ENCODE measurements at regions not wholly inside any gene's neighbourhood (a gene's known extent, or its start where the extent isn't known, plus 50 kb on each side); places are given as distances from the start of the nearest gene placed in this dataset.

- no peak for DNase-seq (ENCODE audit: low spot score)
These were observed 507.0 kb downstream of the SNAPC1 start for GRCh38 chr14:62269204-62269603.

GRCh38 chr14:62270236-62270635 is 508.0 kb downstream of the SNAPC1 start:
- DNase-seq (ENCODE audit: low spot score), result no peak

DNA sequence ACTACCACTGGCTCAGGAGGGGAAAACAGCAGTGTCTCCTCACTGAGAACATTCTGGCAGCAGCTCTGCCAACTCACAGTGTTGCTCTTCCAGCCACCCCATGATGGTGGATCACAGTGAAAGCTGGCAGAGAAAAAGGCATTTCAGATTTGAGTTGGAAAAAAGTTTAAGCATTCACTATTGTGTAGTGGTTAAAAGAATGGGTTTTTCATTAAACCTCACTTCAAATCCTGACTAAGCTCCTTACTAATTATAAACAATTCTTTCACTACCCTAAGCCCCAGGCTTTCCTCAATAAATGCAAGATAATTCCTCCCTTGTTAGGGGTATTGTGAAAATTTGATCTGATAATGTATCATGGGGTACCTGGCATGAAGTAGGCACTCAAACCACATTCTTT is 518.1 kb downstream of the SNAPC1 start:
- no peak for DNase-seq (ENCODE audit: low spot score)

- DNase-seq (ENCODE audit: low spot score), result no peak
These were observed 521.6 kb downstream of the SNAPC1 start for GRCh38 chr14:62283837-62284236.

GRCh38 chr14:62289471-62289870 is 527.3 kb downstream of the SNAPC1 start:
- DNase-seq (ENCODE audit: low spot score), result no peak

- DNase-seq (ENCODE audit: low spot score), result no peak
These were observed 538.9 kb downstream of the SNAPC1 start for GRCh38 chr14:62301080-62301479.

DNA sequence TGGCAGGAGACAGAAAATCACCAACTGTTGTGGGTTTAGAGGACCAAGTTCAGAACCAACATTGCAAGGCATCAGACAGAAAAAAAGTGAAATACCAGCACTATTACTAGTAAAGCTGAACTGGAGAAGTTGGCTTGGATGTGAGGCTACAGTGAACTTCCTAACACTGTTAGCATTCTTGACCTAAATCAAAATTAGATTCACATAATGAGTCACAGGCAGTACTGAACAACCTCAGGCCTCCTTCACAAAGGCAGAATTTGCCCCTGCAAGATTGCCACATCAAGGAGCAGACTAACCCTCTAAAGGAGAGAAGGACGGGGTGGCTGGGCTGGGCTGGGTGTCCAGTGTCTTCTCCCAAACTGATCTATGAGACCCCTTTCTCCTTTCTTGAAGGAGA is 539.7 kb downstream of the SNAPC1 start:
- no peak for DNase-seq (ENCODE audit: low spot score)

GRCh38 chr14:62303437-62303836 is 541.2 kb downstream of the SNAPC1 start:
- no peak for DNase-seq (ENCODE audit: low spot score)

GRCh38 chr14:62304257-62304656 is 542.0 kb downstream of the SNAPC1 start:
- DNase-seq (ENCODE audit: low spot score), result peak; percentile 42

DNA sequence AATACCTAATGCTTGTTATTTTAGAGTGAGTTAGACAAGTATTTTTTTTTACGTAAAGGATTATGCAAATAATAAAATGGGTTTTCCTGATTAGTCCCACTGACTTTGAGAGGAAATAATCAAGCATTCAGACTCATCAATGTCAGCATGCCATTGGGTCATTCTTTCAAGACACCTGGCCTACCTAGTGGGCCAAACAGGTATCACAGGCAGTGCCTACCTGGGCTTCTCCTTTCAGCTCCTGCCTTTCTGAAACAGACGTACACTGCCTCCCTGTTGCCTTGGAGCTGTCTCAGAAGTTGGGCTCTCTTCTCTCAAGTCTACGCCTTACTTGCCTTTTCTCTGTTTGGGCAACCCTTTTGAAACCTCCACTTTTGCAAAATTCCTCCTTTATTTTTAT is 545.6 kb downstream of the SNAPC1 start:
- DNase-seq (ENCODE audit: low spot score), result no peak

- DNase-seq (ENCODE audit: low spot score), result no peak
These were observed 546.1 kb downstream of the SNAPC1 start for GRCh38 chr14:62308316-62308715.

GRCh38 chr14:62308891-62309290 is 546.7 kb downstream of the SNAPC1 start:
- DNase-seq (ENCODE audit: low spot score), result peak; percentile 68

DNA sequence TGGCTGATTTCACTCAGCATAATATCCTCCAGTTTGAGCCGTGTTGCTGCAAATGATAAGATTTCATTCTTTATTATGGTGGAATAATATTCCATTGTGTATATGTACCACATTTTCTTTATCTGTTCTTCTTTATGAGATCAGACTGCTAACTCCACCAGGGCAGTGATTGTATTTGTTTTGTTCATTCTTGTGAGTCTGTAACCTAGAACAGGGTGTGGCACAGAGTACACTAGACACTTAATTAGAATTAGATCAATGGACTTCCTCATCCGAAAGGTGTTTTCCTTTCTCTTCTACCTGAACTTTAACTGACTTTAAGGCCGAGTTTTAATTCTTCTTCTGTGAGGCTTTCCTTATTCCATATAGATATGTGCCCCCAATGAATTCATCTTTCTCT is 551.0 kb downstream of the SNAPC1 start:
- peak; percentile 18 for DNase-seq (ENCODE audit: low spot score)

GRCh38 chr14:62314221-62314620 is 552.0 kb downstream of the SNAPC1 start:
- DNase-seq (ENCODE audit: low spot score), result no peak

DNA sequence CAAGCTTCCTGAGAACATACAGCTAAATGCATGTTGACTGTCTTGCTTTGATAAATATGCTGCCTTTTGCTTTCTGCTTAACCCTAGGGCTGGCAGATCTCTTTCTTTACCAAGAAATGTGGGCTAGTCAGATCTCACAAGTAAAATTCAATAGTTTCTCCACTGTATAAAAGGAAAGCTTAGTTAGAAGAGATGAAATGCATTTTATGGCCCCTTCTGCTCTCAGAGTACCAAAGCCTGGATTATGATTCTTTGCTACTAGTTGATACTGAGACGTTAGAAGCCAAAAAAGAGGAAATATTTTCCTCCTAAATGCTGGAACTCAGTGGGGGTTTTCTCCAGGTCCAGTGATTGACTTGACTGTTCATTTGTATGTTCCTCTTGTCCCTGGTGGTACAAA is 552.7 kb downstream of the SNAPC1 start:
- no peak for DNase-seq (ENCODE audit: low spot score)

DNA sequence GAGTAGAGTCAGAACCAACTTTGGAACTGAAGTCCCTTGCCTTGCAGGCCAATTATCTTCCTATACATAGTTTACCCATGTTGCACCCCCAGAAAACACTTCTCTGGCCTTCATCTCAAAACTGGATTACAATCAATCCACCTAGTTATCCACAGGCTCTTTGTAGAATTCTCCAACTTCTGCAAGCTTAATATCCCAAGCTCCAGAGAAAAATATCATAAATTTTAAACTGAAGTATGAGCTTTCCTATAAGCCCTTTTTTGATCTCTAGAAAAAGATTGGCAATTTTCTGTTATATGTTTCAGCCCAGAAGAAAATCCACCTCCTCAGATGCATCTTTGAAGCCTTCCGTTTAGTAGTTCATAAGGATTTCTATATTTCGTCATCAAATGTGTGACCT is 553.4 kb downstream of the SNAPC1 start:
- no peak for DNase-seq (ENCODE audit: low spot score)

DNA sequence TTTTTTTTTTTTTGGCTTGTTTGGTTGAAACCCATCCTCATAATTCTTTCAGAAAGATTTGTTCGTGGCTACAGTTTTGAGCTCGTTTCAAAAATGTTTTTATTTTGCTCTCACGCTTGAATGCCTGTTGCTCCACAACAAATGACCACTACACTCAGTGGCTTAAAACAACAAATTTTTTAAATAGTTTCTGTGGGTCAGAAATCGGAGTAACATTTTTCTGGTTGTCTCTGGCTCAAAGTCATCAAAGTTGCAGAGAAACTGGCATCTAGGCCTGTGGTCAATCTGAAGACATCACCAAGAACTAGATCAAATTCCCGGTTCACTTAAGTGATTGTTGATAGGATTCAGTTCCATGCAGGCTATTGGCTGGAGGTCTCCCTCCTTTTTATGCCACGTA is 560.0 kb downstream of the SNAPC1 start:
- no peak for DNase-seq (ENCODE audit: low spot score)

GRCh38 chr14:62329427-62329826 is 567.2 kb downstream of the SNAPC1 start:
- DNase-seq (ENCODE audit: low spot score), result no peak

GRCh38 chr14:62347562-62348011 is 585.4 kb downstream of the SNAPC1 start:
- DNase-seq (ENCODE audit: low spot score), result no peak

DNA sequence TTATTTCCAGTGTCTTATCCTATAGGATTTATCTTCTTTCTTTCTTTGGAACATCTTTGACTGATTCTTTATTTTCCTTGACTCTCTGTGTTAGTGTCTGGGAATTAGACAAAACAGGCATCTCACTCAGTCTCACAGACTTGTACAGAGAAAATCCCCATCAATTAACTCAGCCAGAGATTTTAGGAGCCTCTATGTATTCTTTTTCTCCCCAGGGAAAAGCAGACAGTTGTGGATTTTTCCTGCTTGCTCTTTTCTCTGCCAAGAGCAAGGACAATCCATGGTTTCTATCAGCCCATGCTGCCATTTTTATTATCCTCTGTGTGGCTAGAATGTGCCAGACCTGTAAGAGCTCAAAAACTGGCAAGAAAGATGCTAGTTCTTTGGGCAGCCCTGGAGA is 595.1 kb downstream of the SNAPC1 start:
- no peak for DNase-seq (ENCODE audit: low spot score)

GRCh38 chr14:62364161-62364560 is 601.9 kb downstream of the SNAPC1 start:
- no peak for DNase-seq (ENCODE audit: low spot score)

DNA sequence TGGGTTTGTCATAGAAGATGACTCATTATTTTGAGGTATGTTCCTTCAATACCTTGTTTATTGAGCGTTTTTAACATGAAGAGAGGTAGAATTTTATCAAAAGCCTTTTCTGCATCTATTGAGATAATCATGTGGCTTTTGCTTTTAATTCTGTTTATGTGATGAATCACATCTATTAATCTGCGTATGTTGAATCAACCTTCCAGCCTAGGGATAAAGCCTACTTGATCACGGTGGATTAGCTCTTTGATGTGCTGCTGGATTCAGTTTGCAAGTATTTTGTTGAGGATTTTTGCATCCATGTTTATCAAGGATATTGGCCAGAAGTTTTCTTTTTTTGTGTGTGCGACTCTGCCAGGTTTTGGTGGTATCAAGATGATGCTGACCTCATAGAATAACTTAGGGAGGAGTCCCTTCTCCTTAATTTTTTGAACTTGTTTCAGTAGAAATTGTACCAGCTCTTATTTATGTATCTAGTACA is 602.6 kb downstream of the SNAPC1 start:
- no peak for DNase-seq (ENCODE audit: low spot score)

GRCh38 chr14:62369919-62370560 is 607.8 kb downstream of the SNAPC1 start:
- DNase-seq (ENCODE audit: low spot score), result no peak

DNA sequence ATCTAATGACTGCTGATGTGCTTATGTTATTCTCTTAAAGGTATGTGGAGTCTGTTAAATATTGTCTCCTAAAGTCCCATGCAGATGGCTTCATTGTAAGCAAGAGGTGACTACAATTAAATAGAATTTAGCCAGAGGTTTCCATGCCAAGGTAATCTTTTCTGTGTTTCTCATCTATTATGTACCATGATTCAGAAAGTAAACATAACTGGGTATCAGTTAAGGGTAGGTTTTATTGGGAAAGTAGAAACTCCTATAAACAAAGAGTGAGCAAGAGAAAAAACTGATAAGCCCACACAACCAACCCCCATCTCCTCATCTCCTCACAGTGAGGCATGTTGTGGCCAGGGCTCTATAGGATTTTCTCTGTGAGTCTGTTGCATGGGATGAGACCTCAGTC is 611.7 kb downstream of the SNAPC1 start:
- no peak for DNase-seq (ENCODE audit: low spot score)

All from mucosa of gallbladder (tissue), 1 donor.